ENCODE measurements at regions not wholly inside any gene's neighbourhood (a gene's known extent, or its start where the extent isn't known, plus 50 kb on each side); places are given as distances from the start of the nearest gene placed in this dataset.
"Not testable (repeated sequence)": the region's sequence is repeated elsewhere in the genome, so short reads cannot be mapped to it uniquely, and the experiment has no call there.

DNA sequence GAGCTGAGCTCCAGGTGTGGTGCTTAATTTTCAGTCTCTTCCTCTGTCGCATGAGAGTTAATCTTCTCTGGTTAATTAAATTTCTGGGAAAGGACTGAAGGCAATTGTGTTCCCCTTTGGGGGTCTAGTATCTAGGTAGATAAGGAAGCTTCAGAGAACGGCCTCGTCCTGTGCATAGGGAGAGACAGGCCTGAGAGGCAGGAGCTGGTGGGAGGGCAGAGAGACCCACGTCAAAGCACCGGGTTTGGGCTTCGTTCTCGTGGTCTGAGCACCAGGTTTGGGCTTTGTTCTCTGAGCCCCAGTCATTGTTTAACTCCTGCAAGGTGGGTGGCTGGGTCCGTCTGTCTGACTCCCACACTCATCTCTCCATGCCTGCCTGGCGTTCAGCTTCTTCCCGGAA lies 160.8 kb upstream of the PITRM1 start:
- POLR2A ChIA-PET: no interaction called here
- DNase-seq: no peak

DNA sequence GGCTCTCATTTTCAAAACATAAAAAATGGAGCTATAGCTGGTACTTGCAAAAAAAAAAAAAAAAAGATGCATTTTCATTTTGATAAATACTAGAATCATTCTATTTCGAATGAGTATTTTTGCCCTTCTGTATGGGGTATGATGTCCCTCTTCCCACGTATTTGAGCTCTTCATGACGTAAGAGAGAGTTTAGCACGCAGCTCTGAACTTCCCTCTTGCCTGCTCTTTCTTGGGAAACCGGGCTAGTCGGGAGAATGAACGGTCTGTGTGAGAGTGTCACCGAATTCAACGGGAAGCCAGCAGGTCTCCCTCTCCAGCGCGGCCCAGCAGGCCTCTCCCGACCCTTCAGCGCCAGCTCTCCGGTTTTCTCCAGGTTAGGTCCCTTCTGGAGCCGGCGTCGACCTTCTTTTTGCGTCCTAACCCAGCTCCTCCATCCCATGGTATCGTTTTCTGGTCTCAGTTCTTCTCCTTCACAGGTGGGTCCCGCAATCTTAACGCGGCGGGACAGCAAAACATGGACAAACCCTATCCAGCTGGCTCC lies 159.2 kb upstream of the PITRM1 start:
- H3K4me3 Mint-ChIP-seq: no peak overlapping the region
- CTCF ChIA-PET: no interaction called here
- DNase-seq: no peak
- H3K27ac Mint-ChIP-seq: no peak overlapping the region
- POLR2A ChIA-PET: interaction anchor here (0.6 kb wide), 1 partner anchor 909 kb away, joined by 3 read pairs; no protein-coding TSS in a partner anchor
- no peaks in the 10 kb centered on the region for H3K36me3 Mint-ChIP-seq (ENCODE audit: low read depth)
- H3K27me3 Mint-ChIP-seq: peaks cover 8% of the 10 kb centered on the region
- no peaks in the 10 kb centered on the region for H3K9me3 Mint-ChIP-seq
- H3K4me1 Mint-ChIP-seq: peaks cover 4% of the 10 kb centered on the region

More for the DNA sequence above, 160.8 kb upstream of the PITRM1 start:
- no peaks in the 10 kb centered on the region for H3K36me3 Mint-ChIP-seq (ENCODE audit: low read depth)
- peaks cover 4% of the 10 kb centered on the region for H3K4me1 Mint-ChIP-seq
- CTCF ChIA-PET: no interaction called here
- no peaks in the 10 kb centered on the region for H3K9me3 Mint-ChIP-seq
- no peak overlapping the region for H3K4me3 Mint-ChIP-seq
- H3K27me3 Mint-ChIP-seq: peaks cover 6% of the 10 kb centered on the region
- no peak overlapping the region for H3K27ac Mint-ChIP-seq

DNA sequence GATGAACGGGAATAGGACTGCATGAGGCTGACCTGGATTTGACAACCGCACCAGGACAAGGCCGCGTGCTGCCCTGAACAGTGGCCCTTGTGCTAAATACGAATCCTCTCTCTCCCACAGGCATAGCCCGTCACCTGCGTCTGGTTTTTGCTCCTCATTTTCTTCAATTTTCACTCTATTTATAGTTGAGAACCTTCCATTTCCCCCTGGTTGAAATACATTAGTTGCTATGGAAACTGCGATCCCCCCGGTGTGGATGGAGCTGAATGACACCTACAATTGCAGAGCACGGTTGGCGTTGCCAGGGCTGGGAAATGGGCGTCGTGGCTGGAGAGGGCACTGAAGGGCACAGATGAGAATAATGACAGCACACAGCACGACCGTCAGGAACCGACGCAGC lies 158.6 kb upstream of the PITRM1 start:
- ChIA-PET POLR2A (no interaction called here), CTCF (no interaction called here)
- Mint-ChIP-seq H3K27me3 (peaks cover 8% of the 10 kb centered on the region), H3K27ac (no peak overlapping the region), H3K4me3 (no peak overlapping the region), H3K9me3 (no peaks in the 10 kb centered on the region), H3K36me3 (ENCODE audit: low read depth) (no peaks in the 10 kb centered on the region), H3K4me1 (peaks cover 4% of the 10 kb centered on the region)
- DNase-seq: no peak

DNA sequence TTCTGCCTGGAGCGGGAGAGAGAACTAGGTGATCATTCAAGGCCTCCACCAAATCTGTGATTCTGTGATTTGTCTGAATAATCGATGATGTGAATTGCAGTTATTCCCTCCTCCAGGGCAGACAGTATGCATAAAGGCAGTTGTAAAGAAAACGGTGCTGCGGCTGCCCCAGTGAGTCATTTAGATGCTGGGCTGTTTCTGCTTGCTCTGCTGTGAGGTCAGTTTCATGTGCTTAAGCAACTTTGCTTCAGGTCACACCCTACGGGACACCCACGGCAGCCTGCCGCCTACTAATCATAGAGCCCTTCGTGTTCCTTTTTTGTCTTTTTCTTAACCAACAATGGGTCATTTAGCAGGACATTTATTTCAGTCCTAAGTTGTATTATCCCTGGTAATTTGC lies 158.1 kb upstream of the PITRM1 start:
- H3K36me3 Mint-ChIP-seq (ENCODE audit: low read depth): no peaks in the 10 kb centered on the region
- CTCF ChIA-PET: no interaction called here
- peaks cover 4% of the 10 kb centered on the region for H3K4me1 Mint-ChIP-seq
- POLR2A ChIA-PET: no interaction called here
- no peaks in the 10 kb centered on the region for H3K9me3 Mint-ChIP-seq
- H3K27ac Mint-ChIP-seq: no peak overlapping the region
- DNase-seq: no peak
- peaks cover 8% of the 10 kb centered on the region for H3K27me3 Mint-ChIP-seq
- H3K4me3 Mint-ChIP-seq: no peak overlapping the region

DNA sequence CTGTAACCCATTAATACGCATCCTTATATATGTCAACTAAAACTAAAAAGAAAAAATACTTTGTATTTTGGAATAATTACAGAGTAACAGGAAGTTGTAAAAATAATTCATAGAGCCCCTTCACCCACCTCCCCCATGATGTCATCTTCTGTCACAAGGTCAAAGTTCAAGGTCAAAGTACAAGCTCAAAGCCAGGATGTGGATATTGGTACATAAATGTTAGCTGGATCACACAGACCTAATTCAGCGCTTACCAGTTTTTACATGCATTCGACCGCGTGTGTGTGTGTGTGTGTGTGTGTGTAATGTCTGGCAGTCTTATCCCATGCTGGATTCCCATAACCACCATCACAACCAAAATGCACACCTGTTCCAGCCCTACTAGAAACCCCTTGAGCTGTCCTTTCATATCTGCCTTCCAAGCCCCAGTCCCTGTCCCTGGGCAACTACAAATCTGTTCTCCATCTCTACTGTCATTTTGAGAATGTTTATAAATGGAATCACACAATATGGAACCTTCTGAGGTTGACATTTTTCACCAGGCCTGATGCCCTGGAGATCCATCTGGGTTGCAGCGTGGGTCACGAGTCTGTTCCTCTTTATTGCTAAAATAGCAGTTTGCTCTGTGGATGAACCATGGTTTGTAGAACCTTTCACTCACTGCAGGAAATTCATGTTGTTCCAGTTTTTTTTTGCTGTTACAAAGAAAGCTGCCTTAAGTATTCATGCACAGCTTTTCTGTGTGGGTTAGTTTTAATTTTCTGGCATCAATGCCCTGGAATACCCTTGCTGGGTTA lies 153.6 kb upstream of the PITRM1 start:
- Mint-ChIP-seq H3K36me3 (ENCODE audit: low read depth) (no peaks in the 10 kb centered on the region), H3K4me3 (no peak overlapping the region), H3K27ac (no peak overlapping the region), H3K27me3 (peaks cover 5% of the 10 kb centered on the region), H3K4me1 (peaks cover 4% of the 10 kb centered on the region), H3K9me3 (no peaks in the 10 kb centered on the region)
- CTCF ChIA-PET: no interaction called here
- DNase-seq: no peak
- POLR2A ChIA-PET: no interaction called here

DNA sequence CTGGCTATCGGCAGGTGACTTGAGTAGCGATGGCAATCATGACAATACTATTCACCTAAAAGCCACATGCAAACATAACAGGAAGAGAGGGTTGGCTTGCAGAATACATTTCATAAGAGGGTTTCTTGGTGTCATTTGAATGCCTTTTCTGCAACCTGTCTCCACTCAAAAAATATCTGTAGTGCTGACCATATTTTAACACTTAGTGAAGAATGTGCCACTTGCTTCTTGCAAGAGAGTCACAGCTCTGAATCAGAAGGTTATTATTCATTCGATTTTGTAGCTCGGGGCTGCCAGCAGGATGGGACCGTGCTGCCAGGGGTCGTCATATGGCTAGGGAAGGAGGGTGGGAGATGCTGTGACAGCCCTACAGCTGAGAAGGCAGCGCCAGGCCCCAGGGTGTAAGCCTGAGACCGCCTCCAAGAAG lies 152.0 kb upstream of the PITRM1 start:
- Mint-ChIP-seq H3K27me3 (peaks cover 5% of the 10 kb centered on the region), H3K9me3 (no peaks in the 10 kb centered on the region), H3K4me3 (no peak overlapping the region), H3K36me3 (ENCODE audit: low read depth) (no peaks in the 10 kb centered on the region), H3K4me1 (no peaks in the 10 kb centered on the region), H3K27ac (no peak overlapping the region)
- ChIA-PET POLR2A (no interaction called here), CTCF (no interaction called here)
- no peak for DNase-seq

DNA sequence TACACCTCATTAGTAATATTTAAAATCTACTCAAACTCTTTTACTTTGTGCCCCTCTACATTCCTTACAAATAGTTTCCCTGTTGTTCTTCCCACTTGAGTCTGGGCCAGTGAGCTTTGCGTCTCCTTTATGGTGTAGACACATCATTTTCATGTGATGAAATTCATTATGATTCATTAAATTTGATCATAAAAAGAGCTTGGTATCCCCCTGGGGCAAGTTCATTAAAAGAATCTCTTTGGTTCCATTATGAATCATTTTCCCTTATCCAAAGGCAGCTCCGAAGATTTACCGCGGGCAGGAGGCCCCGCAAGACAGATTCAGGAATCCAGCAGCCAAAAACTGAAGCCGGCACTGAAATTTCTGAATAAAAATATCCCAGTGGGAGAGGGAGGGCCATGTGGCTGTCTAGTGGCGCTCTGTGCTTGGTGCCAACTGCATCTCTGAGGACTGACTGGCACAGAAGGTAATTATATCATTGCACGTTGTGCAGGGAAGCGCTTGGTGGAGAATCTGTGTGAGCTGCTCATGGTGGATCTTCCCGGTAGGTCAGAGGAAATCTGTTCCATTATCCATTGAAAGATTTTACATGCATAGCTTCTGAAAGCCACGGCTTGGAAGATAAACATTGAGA lies 151.4 kb upstream of the PITRM1 start:
- DNase-seq: no peak
- Mint-ChIP-seq H3K27me3 (peaks cover 4% of the 10 kb centered on the region), H3K36me3 (ENCODE audit: low read depth) (no peaks in the 10 kb centered on the region), H3K9me3 (peaks cover 1% of the 10 kb centered on the region), H3K4me1 (no peaks in the 10 kb centered on the region), H3K27ac (no peak overlapping the region), H3K4me3 (no peak overlapping the region)
- CTCF ChIA-PET: no interaction called here
- POLR2A ChIA-PET: no interaction called here

DNA sequence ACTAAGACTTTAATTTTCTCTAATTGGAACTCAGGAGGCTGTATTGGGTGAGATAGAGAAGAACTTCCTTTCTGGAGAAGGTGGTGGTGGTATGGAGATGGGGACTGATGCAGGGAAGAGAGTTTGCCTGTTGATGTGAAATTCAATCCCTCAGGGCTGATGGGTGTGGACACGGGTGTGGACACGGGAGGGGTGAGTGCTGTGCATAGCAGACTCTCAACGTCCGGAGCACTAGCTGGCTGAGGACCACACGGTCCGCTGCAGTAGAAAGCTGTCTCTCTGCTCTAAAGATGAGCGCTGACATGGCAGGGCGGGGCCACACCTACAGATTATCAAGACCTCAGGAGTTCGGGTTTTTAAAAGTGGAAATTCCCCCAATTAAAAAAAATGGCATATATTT lies 148.5 kb upstream of the PITRM1 start:
- Mint-ChIP-seq H3K4me3 (no peak overlapping the region), H3K4me1 (no peaks in the 10 kb centered on the region), H3K9me3 (peaks cover 3% of the 10 kb centered on the region), H3K36me3 (ENCODE audit: low read depth) (no peaks in the 10 kb centered on the region), H3K27me3 (peaks cover 3% of the 10 kb centered on the region), H3K27ac (no peak overlapping the region)
- ChIA-PET POLR2A (no interaction called here), CTCF (no interaction called here)
- no peak for DNase-seq

DNA sequence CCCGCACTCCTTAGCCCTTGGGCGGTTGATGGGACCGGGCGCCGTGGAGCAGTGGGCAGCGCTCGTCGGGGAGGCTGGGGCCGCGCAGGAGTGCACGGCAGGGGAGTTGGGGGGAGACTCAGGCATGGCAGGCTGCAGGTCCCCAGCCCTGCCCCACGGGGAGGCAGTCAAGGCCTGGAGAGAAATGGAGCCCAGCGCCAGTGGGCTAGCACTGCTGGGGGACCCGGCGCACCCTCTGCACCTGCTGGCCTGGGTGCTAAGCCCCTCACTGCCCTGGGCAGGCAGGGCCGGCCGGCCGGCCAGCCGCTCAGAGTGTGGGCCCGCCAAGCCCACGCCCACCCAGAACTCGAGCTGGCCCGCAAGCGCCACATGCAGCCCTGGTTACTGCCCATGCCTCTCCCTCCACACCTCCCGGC lies 147.2 kb upstream of the PITRM1 start:
- H3K27me3 Mint-ChIP-seq: peaks cover 3% of the 10 kb centered on the region
- no peak overlapping the region for H3K27ac Mint-ChIP-seq
- peaks cover 3% of the 10 kb centered on the region for H3K9me3 Mint-ChIP-seq
- H3K36me3 Mint-ChIP-seq (ENCODE audit: low read depth): no peaks in the 10 kb centered on the region
- ChIA-PET POLR2A (no interaction called here), CTCF (no interaction called here)
- DNase-seq: no peak
- no peaks in the 10 kb centered on the region for H3K4me1 Mint-ChIP-seq
- H3K4me3 Mint-ChIP-seq: no peak overlapping the region

DNA sequence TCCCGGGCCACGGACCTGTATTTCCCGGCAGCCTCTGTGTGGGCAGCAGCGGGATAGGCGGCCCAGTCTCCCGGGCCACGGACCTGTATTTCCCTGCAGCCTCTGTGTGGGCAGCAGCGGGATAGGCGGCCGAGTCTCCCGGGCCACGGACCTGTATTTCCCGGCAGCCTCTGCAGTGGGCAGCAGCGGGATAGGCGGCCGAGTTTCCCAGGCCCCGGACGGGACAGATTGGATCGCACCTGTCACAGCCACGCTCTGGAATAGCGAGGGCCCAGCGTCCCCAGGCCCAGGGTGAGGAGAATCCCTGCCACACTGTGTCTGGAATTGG lies 145.9 kb upstream of the PITRM1 start:
- DNase-seq: not testable (repeated sequence)

DNA sequence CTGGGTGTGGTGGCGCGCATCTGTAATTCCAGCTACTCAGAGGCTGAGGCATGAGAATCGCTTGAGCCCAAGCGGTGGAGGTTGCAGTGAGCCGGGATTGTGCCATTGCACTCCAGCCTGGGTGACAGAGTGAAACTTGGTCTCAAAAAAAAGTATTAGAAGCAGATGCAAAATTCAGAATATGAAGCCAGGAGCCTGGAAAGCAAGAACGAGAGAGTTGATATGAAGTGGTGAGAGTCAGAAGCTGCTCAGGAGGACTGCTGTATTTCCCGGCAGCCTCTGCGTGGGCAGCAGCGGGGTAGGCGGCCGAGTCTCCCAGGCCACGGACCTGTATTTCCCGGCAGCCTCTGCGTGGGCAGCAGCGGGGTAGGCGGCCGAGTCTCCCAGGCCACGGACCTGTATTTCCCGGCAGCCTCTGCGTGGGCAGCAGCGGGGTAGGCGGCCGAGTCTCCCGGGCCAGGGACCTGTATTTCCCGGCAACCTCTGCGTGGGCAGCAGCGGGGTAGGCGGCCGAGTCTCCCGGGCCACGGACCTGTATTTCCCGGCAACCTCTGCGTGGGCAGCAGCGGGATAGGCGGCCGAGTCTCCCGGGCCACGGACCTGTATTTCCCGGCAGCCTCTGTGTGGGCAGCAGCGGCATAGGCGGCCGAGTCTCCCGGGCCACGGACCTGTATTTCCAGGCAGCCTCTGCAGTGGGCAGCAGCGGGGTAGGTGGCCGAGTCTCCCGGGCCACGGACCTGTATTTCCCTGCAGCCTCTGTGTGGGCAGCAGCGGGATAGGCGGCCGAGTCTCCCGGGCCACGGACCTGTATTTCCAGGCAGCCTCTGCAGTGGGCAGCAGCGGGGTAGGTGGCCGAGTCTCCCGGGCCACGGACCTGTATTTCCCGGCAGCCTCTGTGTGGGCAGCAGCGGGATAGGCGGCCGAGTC lies 145.2 kb upstream of the PITRM1 start:
- H3K9me3 Mint-ChIP-seq; CTCF ChIA-PET; POLR2A ChIA-PET; H3K27ac Mint-ChIP-seq; DNase-seq; H3K4me1 Mint-ChIP-seq; H3K4me3 Mint-ChIP-seq; H3K36me3 Mint-ChIP-seq (ENCODE audit: low read depth): not testable (repeated sequence)
- peaks cover 19% of the 10 kb centered on the region for H3K27me3 Mint-ChIP-seq

More for the DNA sequence above, 145.9 kb upstream of the PITRM1 start:
- H3K4me3 Mint-ChIP-seq; POLR2A ChIA-PET; H3K36me3 Mint-ChIP-seq (ENCODE audit: low read depth); H3K27ac Mint-ChIP-seq; CTCF ChIA-PET; H3K4me1 Mint-ChIP-seq; H3K9me3 Mint-ChIP-seq: not testable (repeated sequence)
- peaks cover 15% of the 10 kb centered on the region for H3K27me3 Mint-ChIP-seq

DNA sequence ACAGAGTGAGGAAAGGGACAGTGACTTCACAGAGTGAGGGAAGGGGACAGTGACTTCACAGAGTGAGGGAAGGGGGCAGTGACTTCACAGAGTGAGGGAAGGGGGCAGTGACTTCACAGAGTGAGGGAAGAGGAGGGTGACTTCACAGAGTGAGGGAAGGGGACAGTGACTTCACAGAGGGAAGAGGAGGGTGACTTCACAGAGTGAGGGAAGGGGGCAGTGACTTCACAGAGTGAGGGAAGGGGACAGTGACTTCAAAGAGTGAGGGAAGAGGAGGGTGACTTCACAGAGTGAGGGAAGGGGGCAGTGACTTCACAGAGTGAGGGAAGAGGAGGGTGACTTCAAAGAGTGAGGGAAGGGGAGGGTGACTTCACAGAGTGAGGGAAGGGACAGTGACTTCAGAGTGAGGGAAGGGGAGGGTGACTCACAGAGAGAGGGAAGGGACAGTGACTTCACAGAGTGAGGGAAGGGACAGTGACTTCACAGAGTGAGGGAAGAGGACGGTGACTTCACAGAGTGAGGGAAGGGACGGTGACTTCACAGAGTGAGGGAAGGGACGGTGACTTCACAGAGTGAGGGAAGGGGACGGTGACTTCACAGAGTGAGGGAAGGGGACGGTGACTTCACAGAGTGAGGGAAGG lies 142.0 kb upstream of the PITRM1 start:
- peaks cover 33% of the 10 kb centered on the region for H3K27me3 Mint-ChIP-seq
- CTCF ChIA-PET; POLR2A ChIA-PET; H3K4me1 Mint-ChIP-seq; H3K9me3 Mint-ChIP-seq; H3K27ac Mint-ChIP-seq; H3K36me3 Mint-ChIP-seq (ENCODE audit: low read depth); DNase-seq; H3K4me3 Mint-ChIP-seq: not testable (repeated sequence)

DNA sequence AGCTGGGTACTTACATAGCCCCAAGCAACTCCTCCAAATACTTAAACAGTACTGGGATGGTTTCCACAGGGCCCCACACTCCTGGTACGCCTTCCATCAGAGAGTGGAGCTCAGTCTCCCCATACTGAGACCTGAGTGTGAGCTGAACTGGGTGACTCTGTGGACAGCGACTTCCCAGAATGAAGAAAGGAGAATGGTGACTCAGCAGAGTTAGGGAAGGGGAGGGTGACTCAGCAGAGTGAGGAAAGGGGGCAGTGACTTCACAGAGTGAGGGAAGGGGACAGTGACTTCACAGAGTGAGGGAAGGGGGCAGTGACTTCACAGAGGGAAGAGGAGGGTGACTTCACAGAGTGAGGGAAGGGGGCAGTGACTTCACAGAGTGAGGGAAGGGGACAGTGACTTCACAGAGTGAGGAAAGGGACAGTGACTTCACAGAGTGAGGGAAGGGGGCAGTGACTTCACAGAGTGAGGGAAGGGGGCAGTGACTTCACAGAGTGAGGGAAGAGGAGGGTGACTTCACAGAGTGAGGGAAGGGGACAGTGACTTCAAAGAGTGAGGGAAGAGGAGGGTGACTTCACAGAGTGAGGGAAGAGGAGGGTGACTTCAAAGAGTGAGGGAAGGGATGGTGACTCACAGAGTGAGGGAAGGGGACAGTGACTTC lies 141.3 kb upstream of the PITRM1 start:
- peaks cover 31% of the 10 kb centered on the region for H3K27me3 Mint-ChIP-seq
- DNase-seq; POLR2A ChIA-PET; H3K4me1 Mint-ChIP-seq; H3K27ac Mint-ChIP-seq; H3K9me3 Mint-ChIP-seq; H3K36me3 Mint-ChIP-seq (ENCODE audit: low read depth); H3K4me3 Mint-ChIP-seq; CTCF ChIA-PET: not testable (repeated sequence)
